WTC11 (cell line): ENCODE measurements at regions not wholly inside any gene's neighbourhood (a gene's known extent, or its start where the extent isn't known, plus 50 kb on each side); places are given as distances from the start of the nearest gene placed in this dataset.

Experiments
- ATAC-seq: fragments of 200-7000 bp; cut with Tn5 transposase; 2 replicates; pipeline ENCODE4 v1.10.0; 2021; ENCODE audit warnings: mild to moderate bottlenecking, moderate library complexity
- CTCF ChIA-PET: fragments of 300-600 bp; sonication (Branson Sonifier 250); formaldehyde crosslinking; loops from one replicate; lab custom pipeline; 2021; ENCODE audit warnings: antibody characterized with exemption; lab: Charles Lee
- POLR2A ChIA-PET: fragments of 350-600 bp; sonication (Branson Sonifier 250); formaldehyde crosslinking; loops from one replicate; lab custom pipeline; 2021; ENCODE audit warnings: antibody characterized with exemption; lab: Charles Lee
- DNase-seq: peaks from one replicate; pipeline ENCODE4 v3.0.0; 2021; ENCODE audit warnings: low spot score
- H3K27ac Mint-ChIP-seq: 2 replicates; pipeline ENCODE4 v1.8.0; 2021; ENCODE audit warnings: mixed read lengths
- H3K27me3 Mint-ChIP-seq: 2 replicates; pipeline ENCODE4 v1.8.0; 2021; ENCODE audit warnings: low read depth, mild to moderate bottlenecking, moderate library complexity, mixed read lengths
- H3K36me3 Mint-ChIP-seq: 2 replicates; pipeline ENCODE4 v1.8.0; 2021; ENCODE audit warnings: mixed read lengths
- H3K4me1 Mint-ChIP-seq: 2 replicates; pipeline ENCODE4 v1.8.0; 2022; ENCODE audit warnings: mixed read lengths
- H3K4me3 Mint-ChIP-seq: 2 replicates; pipeline ENCODE4 v1.8.0; 2021; ENCODE audit warnings: mild to moderate bottlenecking, moderate library complexity, mixed read lengths
- H3K9me3 Mint-ChIP-seq: 2 replicates; pipeline ENCODE4 v1.8.0; 2021; ENCODE audit warnings: mixed read lengths
- CREB1 ChIP-seq: sonication (generic); formaldehyde crosslinking; IDR thresholded peaks from 2 replicates; pipeline ENCODE4 v1.8.0; 2023; ENCODE audit warnings: mild to moderate bottlenecking, missing genetic modification reagents
- CREM ChIP-seq: sonication (generic); formaldehyde crosslinking; IDR thresholded peaks from 2 replicates; pipeline ENCODE4 v1.8.1; 2022; ENCODE audit warnings: mild to moderate bottlenecking, missing genetic modification reagents, moderate library complexity
- ESRRA ChIP-seq: sonication (generic); formaldehyde crosslinking; IDR thresholded peaks from 2 replicates; pipeline ENCODE4 v1.8.1; 2022; ENCODE audit warnings: mild to moderate bottlenecking, missing genetic modification reagents, borderline replicate concordance
- GRHL2 ChIP-seq: fragments of 250-450 bp; sonication (Bioruptor Pico); IDR thresholded peaks from 2 replicates; pipeline ENCODE4 v1.8.0; 2022; ENCODE audit warnings: mild to moderate bottlenecking, moderate library complexity; ENCODE audit not compliant: insufficient replicate concordance, severe bottlenecking
- HMGXB4 ChIP-seq: sonication (generic); formaldehyde crosslinking; IDR thresholded peaks from 2 replicates; pipeline ENCODE4 v1.8.1; 2023; ENCODE audit warnings: mild to moderate bottlenecking, moderate library complexity, missing genetic modification reagents
- JAZF1 ChIP-seq: fragments of 250-450 bp; sonication (Bioruptor Pico); IDR thresholded peaks from 2 replicates; pipeline ENCODE4 v1.9.0; 2021; ENCODE audit warnings: moderate library complexity, mild to moderate bottlenecking, inconsistent platforms
- KAT7 ChIP-seq: sonication (generic); formaldehyde crosslinking; IDR thresholded peaks from 2 replicates; pipeline ENCODE4 v1.8.1; 2023; ENCODE audit warnings: missing genetic modification reagents, mild to moderate bottlenecking, borderline replicate concordance
- NFYB ChIP-seq: sonication (generic); formaldehyde crosslinking; conservative IDR thresholded peaks from 2 replicates; pipeline ENCODE4 v1.8.0; 2022; ENCODE audit warnings: low read depth, missing genetic modification reagents
- NR1H2 ChIP-seq: sonication (generic); formaldehyde crosslinking; IDR thresholded peaks from 2 replicates; pipeline ENCODE4 v1.9.0; 2021; ENCODE audit warnings: mild to moderate bottlenecking, moderate library complexity, missing genetic modification reagents
- NR2C2 ChIP-seq: sonication (generic); formaldehyde crosslinking; IDR thresholded peaks from 2 replicates; pipeline ENCODE4 v1.8.0; 2022; ENCODE audit warnings: mild to moderate bottlenecking, missing genetic modification reagents
- RELA ChIP-seq: sonication (generic); formaldehyde crosslinking; IDR thresholded peaks from 2 replicates; pipeline ENCODE4 v1.8.1; 2022; ENCODE audit warnings: missing genetic modification reagents, mild to moderate bottlenecking, borderline replicate concordance
- SMAD3 ChIP-seq: sonication (generic); formaldehyde crosslinking; IDR thresholded peaks from 2 replicates; pipeline ENCODE4 v1.8.0; 2022; ENCODE audit warnings: missing genetic modification reagents, mild to moderate bottlenecking, borderline replicate concordance
- USF2 ChIP-seq: sonication (generic); formaldehyde crosslinking; IDR thresholded peaks from 2 replicates; pipeline ENCODE4 v1.8.1; 2023; ENCODE audit warnings: mild to moderate bottlenecking, missing genetic modification reagents, moderate library complexity
- ZBTB21 ChIP-seq: sonication (generic); formaldehyde crosslinking; IDR thresholded peaks from 2 replicates; pipeline ENCODE4 v1.8.1; 2023; ENCODE audit warnings: mild to moderate bottlenecking, missing genetic modification reagents, borderline replicate concordance
- ZNF416 ChIP-seq: fragments of 250-450 bp; sonication (Bioruptor Pico); IDR thresholded peaks from 2 replicates; pipeline ENCODE4 v1.9.0; 2021; ENCODE audit warnings: mild to moderate bottlenecking, inconsistent platforms
- TF ChIP-seq, protein P1 (sequence below): sonication (generic); formaldehyde crosslinking; IDR thresholded peaks from 2 replicates; pipeline ENCODE4 v1.8.0; 2022; ENCODE audit warnings: mild to moderate bottlenecking, missing genetic modification reagents
- TF ChIP-seq, protein P2 (sequence below): fragments of 250-450 bp; sonication (Bioruptor Pico); conservative IDR thresholded peaks from 2 replicates; pipeline ENCODE4 v1.9.0; 2021; ENCODE audit warnings: mild to moderate bottlenecking
- TF ChIP-seq, protein P3 (sequence below): sonication (generic); formaldehyde crosslinking; IDR thresholded peaks from 2 replicates; pipeline ENCODE4 v1.8.0; 2022; ENCODE audit warnings: missing genetic modification reagents

DNA sequence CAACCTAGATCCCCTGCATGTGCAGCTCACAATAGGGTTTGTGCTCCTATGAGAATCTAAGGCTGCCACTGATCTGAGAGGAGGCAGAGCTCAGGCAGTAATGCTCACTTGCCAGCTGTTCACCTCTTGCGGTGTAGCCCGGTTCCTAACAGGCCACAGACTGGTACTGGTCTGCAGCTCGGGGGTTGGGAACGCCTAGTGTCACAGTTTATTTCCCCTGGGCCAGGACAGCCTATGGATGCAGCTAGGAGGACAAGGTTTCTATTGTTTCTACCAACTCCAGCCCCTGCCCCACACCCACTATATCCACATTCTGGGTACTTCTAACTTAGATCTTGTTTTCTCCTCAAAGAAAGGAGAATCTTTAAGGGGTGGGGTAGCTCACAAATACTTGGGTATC, 58.7 kb upstream of the PRRC2C start:
- TF ChIP-seq JAZF1 (CRISPR knock-in tag) (no peak), HMGXB4 (CRISPR knock-in tag) (no peak), NR2C2 (CRISPR knock-in tag) (no peak), ZBTB21 (CRISPR knock-in tag) (no peak), CREB1 (CRISPR knock-in tag) (no peak), GRHL2 (CRISPR knock-in tag) (no peak), USF2 (CRISPR knock-in tag) (no peak), CREM (CRISPR knock-in tag) (no peak), NR1H2 (CRISPR knock-in tag) (no peak), ESRRA (no peak), NFYB (CRISPR knock-in tag) (no peak), RELA (CRISPR knock-in tag) (no peak), ZNF416 (CRISPR knock-in tag) (no peak), KAT7 (CRISPR knock-in tag) (no peak), SMAD3 (CRISPR knock-in tag) (no peak)
- TF ChIP-seq, protein P1, sequence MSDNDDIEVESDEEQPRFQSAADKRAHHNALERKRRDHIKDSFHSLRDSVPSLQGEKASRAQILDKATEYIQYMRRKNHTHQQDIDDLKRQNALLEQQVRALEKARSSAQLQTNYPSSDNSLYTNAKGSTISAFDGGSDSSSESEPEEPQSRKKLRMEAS: no peak
- TF ChIP-seq, protein P2, sequence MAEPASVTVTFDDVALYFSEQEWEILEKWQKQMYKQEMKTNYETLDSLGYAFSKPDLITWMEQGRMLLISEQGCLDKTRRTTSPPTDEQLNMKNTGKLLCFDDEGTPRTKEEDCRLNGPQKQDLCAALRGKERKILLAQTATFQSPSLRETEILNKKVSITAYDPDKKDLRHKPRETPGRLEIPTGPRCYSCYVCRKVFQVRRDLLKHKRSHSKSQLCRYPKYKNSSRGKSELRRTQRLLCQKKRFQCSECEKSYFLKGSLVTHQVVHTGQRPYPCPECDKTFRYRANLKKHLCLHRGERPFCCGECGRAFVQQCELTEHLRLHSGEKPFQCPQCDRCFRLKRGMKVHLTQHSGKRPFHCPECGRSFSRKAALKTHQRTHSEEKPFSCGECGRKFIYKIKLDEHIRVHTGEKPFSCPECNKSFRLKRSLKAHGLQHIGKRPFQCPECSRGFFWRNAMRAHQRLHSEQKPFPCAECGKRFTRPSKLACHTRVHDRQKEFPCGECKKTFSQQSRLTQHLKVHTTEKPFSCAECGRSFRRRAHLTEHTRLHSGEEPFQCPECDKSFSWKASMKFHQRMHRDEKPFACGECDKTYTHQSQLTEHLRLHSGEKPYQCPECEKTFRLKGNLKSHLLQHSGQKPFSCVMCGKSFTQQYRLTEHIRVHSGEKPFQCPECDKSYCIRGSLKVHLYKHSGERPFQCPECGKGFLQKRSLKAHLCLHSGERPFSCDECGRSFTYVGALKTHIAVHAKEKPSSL: no peak
- TF ChIP-seq, protein P3, sequence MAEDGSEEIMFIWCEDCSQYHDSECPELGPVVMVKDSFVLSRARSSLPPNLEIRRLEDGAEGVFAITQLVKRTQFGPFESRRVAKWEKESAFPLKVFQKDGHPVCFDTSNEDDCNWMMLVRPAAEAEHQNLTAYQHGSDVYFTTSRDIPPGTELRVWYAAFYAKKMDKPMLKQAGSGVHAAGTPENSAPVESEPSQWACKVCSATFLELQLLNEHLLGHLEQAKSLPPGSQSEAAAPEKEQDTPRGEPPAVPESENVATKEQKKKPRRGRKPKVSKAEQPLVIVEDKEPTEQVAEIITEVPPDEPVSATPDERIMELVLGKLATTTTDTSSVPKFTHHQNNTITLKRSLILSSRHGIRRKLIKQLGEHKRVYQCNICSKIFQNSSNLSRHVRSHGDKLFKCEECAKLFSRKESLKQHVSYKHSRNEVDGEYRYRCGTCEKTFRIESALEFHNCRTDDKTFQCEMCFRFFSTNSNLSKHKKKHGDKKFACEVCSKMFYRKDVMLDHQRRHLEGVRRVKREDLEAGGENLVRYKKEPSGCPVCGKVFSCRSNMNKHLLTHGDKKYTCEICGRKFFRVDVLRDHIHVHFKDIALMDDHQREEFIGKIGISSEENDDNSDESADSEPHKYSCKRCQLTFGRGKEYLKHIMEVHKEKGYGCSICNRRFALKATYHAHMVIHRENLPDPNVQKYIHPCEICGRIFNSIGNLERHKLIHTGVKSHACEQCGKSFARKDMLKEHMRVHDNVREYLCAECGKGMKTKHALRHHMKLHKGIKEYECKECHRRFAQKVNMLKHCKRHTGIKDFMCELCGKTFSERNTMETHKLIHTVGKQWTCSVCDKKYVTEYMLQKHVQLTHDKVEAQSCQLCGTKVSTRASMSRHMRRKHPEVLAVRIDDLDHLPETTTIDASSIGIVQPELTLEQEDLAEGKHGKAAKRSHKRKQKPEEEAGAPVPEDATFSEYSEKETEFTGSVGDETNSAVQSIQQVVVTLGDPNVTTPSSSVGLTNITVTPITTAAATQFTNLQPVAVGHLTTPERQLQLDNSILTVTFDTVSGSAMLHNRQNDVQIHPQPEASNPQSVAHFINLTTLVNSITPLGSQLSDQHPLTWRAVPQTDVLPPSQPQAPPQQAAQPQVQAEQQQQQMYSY (CRISPR knock-in tag): no peak
- Mint-ChIP-seq H3K27ac (no peak overlapping the region), H3K27me3 (peaks cover 4% of the 10 kb centered on the region), H3K36me3 (peaks cover 40% of the 10 kb centered on the region), H3K4me3 (no peak overlapping the region), H3K4me1 (peaks cover 59% of the 10 kb centered on the region), H3K9me3 (peaks cover 39% of the 10 kb centered on the region)
- CTCF ChIA-PET: no interaction called here
- POLR2A ChIA-PET: no interaction called here
- DNase-seq (no peak), ATAC-seq (no peak)
